ENCODE measurements at regions not wholly inside any gene's neighbourhood (a gene's known extent, or its start where the extent isn't known, plus 50 kb on each side); places are given as distances from the start of the nearest gene placed in this dataset.

DNA sequence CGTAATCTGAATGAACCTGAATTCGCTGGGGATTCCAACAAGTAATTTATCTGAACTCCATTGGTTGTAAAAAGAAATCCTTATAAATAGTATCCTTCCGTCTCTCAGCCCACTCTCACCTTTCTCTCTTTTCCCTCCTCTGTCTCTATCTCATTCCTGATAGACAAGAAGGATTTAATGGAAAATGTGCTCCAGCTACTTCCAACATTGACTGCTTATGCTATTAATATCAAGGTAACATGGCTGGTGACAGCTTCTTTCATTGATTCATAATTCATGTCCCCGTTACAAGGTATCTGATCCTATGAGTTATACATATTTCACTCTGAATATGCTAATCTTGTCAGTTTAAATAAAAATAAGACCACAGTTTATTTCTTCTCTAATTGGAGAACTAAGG is 326.8 kb downstream of the RASEF start:
- no peak overlapping the region for H3K4me3 ChIP-seq (replicated peaks in 1 of 4; ENCODE audit: control extremely low read depth in 1 of 4, insufficient read depth in 1 of 4, low read depth in 3 of 4, low read length in 4 of 4)
- H3K4me1 ChIP-seq (ENCODE audit: control insufficient read depth, extremely low read depth, insufficient read depth, low read length), result no peaks in the 10 kb centered on the region
- no peaks in the 10 kb centered on the region for H3K36me3 ChIP-seq (ENCODE audit: control insufficient read depth, insufficient read depth, low read length)
- H3K27me3 ChIP-seq (ENCODE audit: control insufficient read depth, insufficient read depth, low read length), result no peaks in the 10 kb centered on the region
- no peak overlapping the region for H3K9ac ChIP-seq (ENCODE audit: insufficient read depth, low read length)
- no peak overlapping the region for H3K27ac ChIP-seq (ENCODE audit: insufficient read depth, low read length)
- H3K79me2 ChIP-seq (ENCODE audit: control insufficient read depth, insufficient read depth, low read length), result no peaks in the 10 kb centered on the region
- H3K9me3 ChIP-seq (ENCODE audit: control insufficient read depth, insufficient read depth, low read depth, low read length), result no peaks in the 10 kb centered on the region
- no peak overlapping the region for H2AFZ ChIP-seq (ENCODE audit: low read length)
- no peaks in the 10 kb centered on the region for H4K20me1 ChIP-seq (ENCODE audit: control insufficient read depth, extremely low read depth, insufficient read depth, low read length)
- no peak for DNase-seq (ENCODE audit: low read depth in 2 of 2)
- TF ChIP-seq, protein P1, sequence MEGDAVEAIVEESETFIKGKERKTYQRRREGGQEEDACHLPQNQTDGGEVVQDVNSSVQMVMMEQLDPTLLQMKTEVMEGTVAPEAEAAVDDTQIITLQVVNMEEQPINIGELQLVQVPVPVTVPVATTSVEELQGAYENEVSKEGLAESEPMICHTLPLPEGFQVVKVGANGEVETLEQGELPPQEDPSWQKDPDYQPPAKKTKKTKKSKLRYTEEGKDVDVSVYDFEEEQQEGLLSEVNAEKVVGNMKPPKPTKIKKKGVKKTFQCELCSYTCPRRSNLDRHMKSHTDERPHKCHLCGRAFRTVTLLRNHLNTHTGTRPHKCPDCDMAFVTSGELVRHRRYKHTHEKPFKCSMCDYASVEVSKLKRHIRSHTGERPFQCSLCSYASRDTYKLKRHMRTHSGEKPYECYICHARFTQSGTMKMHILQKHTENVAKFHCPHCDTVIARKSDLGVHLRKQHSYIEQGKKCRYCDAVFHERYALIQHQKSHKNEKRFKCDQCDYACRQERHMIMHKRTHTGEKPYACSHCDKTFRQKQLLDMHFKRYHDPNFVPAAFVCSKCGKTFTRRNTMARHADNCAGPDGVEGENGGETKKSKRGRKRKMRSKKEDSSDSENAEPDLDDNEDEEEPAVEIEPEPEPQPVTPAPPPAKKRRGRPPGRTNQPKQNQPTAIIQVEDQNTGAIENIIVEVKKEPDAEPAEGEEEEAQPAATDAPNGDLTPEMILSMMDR (conservative IDR thresholded peaks at IDR 0.05 in 1 of 2, IDR thresholded peaks at IDR 0.05 in 1 of 2; ENCODE audit: low read depth in 1 of 2, low read length in 2 of 2), result no peak
- no peak for TF ChIP-seq EZH2 (IDR thresholded peaks at IDR 0.05; ENCODE audit: low read length, missing control alignments)
- H3K4me2 ChIP-seq (ENCODE audit: extremely low read depth, insufficient read depth, low read length), result no peak overlapping the region

DNA sequence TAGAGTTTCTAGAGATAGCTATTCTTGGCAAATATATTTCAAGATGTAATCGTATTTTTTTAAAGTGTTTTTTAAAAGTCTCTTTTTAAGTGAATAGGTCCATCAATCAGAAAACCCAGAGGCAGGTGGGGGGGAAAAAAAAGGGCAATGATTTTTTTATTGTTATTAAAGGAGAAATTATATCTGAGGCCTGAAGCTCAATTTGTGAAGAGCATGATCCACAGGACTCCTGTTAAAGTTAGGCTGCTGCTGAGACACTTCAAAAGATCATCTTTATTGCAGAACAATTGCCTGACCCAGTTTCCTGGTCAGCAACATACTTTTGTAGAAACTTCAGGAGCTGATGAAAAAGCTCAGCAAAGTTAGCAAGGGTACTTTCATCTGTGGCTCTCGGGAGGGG is 326.2 kb downstream of the RASEF start:
- H3K27ac ChIP-seq (ENCODE audit: insufficient read depth, low read length), result no peak overlapping the region
- TF ChIP-seq, protein P1 (conservative IDR thresholded peaks at IDR 0.05 in 1 of 2, IDR thresholded peaks at IDR 0.05 in 1 of 2; ENCODE audit: low read depth in 1 of 2, low read length in 2 of 2), result no peak
- TF ChIP-seq EZH2 (IDR thresholded peaks at IDR 0.05; ENCODE audit: low read length, missing control alignments), result no peak
- no peak overlapping the region for H2AFZ ChIP-seq (ENCODE audit: low read length)
- H3K9me3 ChIP-seq (ENCODE audit: control insufficient read depth, insufficient read depth, low read depth, low read length), result no peaks in the 10 kb centered on the region
- no peak overlapping the region for H3K4me2 ChIP-seq (ENCODE audit: extremely low read depth, insufficient read depth, low read length)
- H3K9ac ChIP-seq (ENCODE audit: insufficient read depth, low read length), result no peak overlapping the region
- H3K4me1 ChIP-seq (ENCODE audit: control insufficient read depth, extremely low read depth, insufficient read depth, low read length), result no peaks in the 10 kb centered on the region
- no peaks in the 10 kb centered on the region for H3K79me2 ChIP-seq (ENCODE audit: control insufficient read depth, insufficient read depth, low read length)
- H3K36me3 ChIP-seq (ENCODE audit: control insufficient read depth, insufficient read depth, low read length), result no peaks in the 10 kb centered on the region
- no peaks in the 10 kb centered on the region for H3K27me3 ChIP-seq (ENCODE audit: control insufficient read depth, insufficient read depth, low read length)
- no peak for DNase-seq (ENCODE audit: low read depth in 2 of 2)
- H3K4me3 ChIP-seq (replicated peaks in 1 of 4; ENCODE audit: control extremely low read depth in 1 of 4, insufficient read depth in 1 of 4, low read depth in 3 of 4, low read length in 4 of 4), result no peak overlapping the region
- H4K20me1 ChIP-seq (ENCODE audit: control insufficient read depth, extremely low read depth, insufficient read depth, low read length), result no peaks in the 10 kb centered on the region

DNA sequence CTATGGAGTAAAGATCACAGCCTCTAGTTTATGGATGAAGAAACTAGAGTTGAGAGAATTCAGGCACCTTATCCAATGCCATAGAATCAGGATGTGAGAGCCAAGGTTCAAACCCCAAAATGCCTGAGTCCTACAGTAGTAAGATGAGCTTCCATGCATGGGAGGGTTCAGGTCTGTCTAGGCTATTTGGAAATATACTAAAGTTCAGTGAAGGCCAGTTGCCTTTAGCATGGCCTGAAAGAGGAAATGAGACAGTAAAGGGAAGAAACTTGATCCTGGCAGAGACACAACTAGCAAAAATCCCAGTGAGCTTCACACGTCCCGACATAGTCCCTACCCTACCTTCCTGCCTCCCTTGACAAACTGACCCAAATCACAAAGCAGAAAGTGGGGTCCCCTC is 317.0 kb downstream of the RASEF start:
- Histone ChIP-seq H2AFZ (ENCODE audit: low read length) (no peak overlapping the region), H4K20me1 (ENCODE audit: control insufficient read depth, extremely low read depth, insufficient read depth, low read length) (no peaks in the 10 kb centered on the region), H3K9ac (ENCODE audit: insufficient read depth, low read length) (no peak overlapping the region), H3K9me3 (ENCODE audit: control insufficient read depth, insufficient read depth, low read depth, low read length) (no peaks in the 10 kb centered on the region), H3K4me1 (ENCODE audit: control insufficient read depth, extremely low read depth, insufficient read depth, low read length) (no peaks in the 10 kb centered on the region), H3K27ac (ENCODE audit: insufficient read depth, low read length) (no peak overlapping the region), H3K4me2 (ENCODE audit: extremely low read depth, insufficient read depth, low read length) (no peak overlapping the region), H3K27me3 (ENCODE audit: control insufficient read depth, insufficient read depth, low read length) (no peaks in the 10 kb centered on the region), H3K79me2 (ENCODE audit: control insufficient read depth, insufficient read depth, low read length) (no peaks in the 10 kb centered on the region), H3K4me3 (replicated peaks in 1 of 4; ENCODE audit: control extremely low read depth in 1 of 4, insufficient read depth in 1 of 4, low read depth in 3 of 4, low read length in 4 of 4) (no peak overlapping the region), H3K36me3 (ENCODE audit: control insufficient read depth, insufficient read depth, low read length) (no peaks in the 10 kb centered on the region)
- no peak for DNase-seq (ENCODE audit: low read depth in 2 of 2)
- TF ChIP-seq, protein P1 (conservative IDR thresholded peaks at IDR 0.05 in 1 of 2, IDR thresholded peaks at IDR 0.05 in 1 of 2; ENCODE audit: low read depth in 1 of 2, low read length in 2 of 2), result no peak
- TF ChIP-seq EZH2 (IDR thresholded peaks at IDR 0.05; ENCODE audit: low read length, missing control alignments), result no peak
